Epidermal melanocyte (primary cell): ENCODE measurements at regions not wholly inside any gene's neighbourhood (a gene's known extent, or its start where the extent isn't known, plus 50 kb on each side); places are given as distances from the start of the nearest gene placed in this dataset.

Source experiments
- DNase-seq: peaks from one replicate; pipeline ENCODE4 v3.0.0; 2011; ENCODE audit warnings: low spot score; ENCODE audit not compliant: insufficient read length

- DNase-seq: no peak
Measured at GRCh38 chr11:129324533-129325175, 51.0 kb upstream of the BARX2 start.

DNA sequence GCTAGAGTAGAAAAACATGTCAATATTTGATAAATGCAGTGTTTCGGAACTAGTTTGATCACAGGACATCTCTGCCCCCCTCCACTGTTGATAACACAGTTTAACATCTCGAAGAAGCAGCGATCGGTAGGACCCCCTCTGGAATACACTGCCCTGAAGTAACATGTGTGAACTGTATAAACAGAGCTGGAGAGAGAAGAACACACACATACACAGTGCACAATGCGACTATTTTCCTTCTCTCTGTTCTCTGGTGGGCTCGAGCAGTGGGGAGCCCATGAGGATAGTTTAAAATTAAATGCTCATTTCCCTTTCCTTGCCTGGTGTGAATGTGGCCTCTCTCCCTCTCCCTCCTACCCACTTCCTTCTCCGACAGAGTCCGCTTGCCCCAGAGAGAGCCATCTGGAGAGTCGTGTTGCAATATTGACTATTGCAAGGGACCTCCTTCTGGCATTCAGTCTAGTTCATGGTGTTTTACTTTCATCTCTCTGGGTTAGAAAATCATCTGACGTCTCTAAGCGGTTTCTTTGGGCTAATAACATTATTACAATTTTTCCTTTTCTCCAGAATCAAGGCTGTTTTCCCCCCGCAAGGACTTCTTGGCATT is 51.6 kb upstream of the BARX2 start:
- DNase-seq: no peak

GRCh38 chr11:129322941-129323340 is 52.7 kb upstream of the BARX2 start:
- DNase-seq: no peak

DNA sequence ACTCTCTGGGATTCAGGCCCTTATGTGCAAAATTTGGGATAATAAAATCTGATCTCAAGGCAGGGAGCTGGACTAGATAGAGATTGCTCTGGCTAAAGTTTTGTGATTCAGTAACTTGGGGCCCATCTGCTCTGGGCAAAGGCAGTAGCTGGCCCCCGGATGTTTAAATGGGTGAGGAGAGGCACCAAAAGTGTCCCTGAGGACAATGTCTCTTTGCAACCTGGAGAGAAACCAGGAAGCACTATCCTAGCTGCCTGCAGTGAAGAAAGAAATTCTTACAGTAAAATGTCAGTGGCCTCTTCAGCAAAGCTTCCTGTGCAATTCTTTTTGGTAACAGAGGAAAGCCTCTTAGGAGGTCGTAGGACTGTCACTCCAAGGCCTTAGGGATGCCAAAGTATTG is 54.6 kb upstream of the BARX2 start:
- DNase-seq: no peak

DNA sequence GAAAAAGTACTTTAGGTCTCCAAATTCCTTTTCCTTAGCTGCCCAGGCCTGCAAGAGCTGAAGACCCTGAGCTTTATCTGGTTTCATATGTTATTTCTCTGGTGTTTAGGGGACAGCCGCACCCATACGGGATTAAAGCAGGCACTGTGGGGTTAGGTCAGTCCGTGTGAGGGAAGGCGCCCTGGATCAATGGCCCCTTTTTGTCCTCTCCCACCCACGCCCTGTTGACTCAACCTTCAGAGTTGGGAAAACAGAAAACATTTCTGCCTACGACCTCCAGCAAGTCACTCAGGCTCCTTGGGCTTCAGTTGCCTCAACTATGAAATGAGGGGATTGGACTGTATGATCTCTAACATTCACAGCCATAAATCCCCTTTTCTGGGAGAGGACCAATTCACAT is 55.2 kb upstream of the BARX2 start:
- DNase-seq: no peak

GRCh38 chr11:129319751-129320150 is 55.9 kb upstream of the BARX2 start:
- no peak for DNase-seq

- no peak for DNase-seq
Measured at GRCh38 chr11:129319201-129319600, 56.4 kb upstream of the BARX2 start.

DNA sequence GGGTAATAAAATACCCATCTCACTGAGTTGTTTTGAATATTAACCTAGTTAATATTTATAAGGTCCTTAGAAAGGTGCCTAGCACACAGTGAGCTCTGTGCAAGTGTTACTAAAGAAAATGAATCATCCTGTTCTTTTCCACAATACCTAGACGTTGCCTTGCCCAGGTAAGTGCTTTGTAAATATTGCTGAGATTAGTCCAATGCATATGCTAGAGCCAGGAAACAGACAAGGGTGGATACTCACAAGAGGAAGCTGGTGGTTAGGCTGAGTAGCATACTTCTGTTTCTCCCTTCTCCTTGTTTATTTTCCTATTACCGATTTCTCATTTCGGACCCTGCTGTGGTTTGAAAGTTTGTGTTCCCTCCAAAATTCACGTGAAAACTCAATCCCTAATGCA is 58.1 kb upstream of the BARX2 start:
- no peak for DNase-seq

- DNase-seq: no peak
Measured at GRCh38 chr11:129316781-129317180, 58.9 kb upstream of the BARX2 start.

DNA sequence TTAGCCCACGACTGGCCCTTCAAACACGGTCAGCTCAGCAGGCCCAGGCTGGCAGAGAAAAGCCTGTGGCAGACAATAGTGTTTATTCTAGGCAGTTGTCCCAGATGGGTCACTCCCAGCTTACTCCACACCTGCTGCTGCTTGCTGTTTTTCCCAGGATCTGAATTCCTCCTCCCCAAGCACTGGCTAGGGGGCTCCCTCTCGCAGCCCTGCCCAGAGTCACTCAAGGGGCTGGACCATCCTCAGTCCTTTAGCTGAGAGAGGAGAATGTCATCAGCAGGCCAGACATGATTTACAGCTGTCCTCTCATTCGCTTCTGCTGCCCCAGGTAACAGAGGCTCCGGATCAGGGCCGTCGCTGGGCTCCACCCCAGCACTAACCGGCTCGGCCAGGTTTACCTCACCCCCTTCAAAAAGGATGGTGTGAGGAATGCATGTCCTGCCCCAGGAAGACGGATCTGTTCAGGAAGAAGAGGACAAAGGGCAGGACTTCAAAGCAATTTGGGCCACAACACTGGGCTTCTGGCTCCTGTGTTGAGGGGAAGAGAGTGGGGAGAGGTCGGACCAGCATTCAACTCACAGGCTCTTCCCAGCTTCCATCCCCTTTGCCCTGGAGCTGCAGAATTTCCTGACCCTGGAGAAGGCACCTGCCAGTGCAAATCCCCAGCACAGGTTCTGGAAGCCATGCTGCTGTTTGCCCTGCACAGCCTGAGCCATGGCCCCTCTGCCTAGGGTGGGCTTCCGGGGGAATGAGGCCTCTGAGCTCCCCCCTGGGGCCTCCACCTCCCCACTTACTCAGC is 59.7 kb upstream of the BARX2 start:
- DNase-seq: no peak

GRCh38 chr11:129314371-129314770 is 61.3 kb upstream of the BARX2 start:
- DNase-seq: no peak

GRCh38 chr11:129313541-129314297 is 61.9 kb upstream of the BARX2 start:
- no peak for DNase-seq

- no peak for DNase-seq
Measured at GRCh38 chr11:129312730-129313503, 62.7 kb upstream of the BARX2 start.

DNA sequence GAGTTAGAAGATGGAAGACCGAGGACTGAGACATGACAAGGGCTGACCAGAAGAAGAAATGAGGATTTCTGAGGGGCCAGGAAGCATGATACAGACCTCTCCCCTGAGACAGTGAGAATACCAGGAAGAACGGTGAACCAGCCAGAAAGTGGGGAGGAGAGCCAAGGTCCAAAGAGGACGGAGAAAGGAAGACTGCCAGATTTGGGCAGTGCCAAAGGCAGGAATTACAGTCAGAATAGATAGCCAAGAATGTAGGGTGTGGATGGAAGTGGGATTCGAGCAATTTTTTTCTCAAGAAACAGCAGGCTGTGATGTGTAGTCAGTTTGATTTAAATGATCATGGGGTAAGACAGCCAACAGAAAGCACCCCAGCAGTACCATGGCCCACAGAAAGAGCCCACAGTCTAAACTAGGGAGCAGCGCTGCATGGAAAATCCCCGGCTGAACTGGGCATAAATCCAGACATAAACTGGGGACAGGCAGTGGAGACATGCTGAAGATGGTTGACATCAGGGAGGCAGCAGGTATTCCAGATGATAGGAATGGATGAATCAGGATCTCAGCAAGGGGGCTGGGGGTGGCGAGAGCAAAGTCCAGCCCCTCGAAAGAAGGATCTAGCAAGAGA is 67.3 kb upstream of the BARX2 start:
- no peak for DNase-seq

- no peak for DNase-seq
Measured at GRCh38 chr11:129307162-129307561, 68.5 kb upstream of the BARX2 start.

GRCh38 chr11:129302386-129303101 is 73.1 kb upstream of the BARX2 start:
- DNase-seq: no peak

- no peak for DNase-seq
Measured at GRCh38 chr11:129300099-129300498, 75.5 kb upstream of the BARX2 start.

DNA sequence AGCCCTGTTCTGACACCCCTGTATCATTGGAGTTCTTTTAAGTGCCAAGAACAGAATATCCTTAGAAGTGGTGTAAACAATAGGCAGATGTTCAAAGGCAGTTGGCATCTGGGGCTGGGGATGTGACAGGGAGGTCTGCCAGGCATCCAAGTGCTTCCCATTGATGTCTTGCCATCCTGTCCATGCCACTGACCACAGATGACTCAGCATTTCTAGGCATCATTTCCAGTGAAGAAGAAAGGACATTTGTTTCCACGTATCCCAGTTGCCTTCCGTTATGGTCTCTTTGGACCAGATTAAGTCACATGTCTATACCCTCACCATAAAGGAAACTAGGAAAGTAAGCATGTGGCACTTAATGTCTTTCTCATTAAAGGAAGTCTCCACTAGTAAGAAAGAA is 76.7 kb upstream of the BARX2 start:
- no peak for DNase-seq

GRCh38 chr11:129295746-129296145 is 79.9 kb upstream of the BARX2 start:
- no peak for DNase-seq

- no peak for DNase-seq
Measured at GRCh38 chr11:129292771-129293170, 82.9 kb upstream of the BARX2 start.
